ENCODE measurements at regions not wholly inside any gene's neighbourhood (a gene's known extent, or its start where the extent isn't known, plus 50 kb on each side); places are given as distances from the start of the nearest gene placed in this dataset.
"Not testable (repeated sequence)": the region's sequence is repeated elsewhere in the genome, so short reads cannot be mapped to it uniquely, and the experiment has no call there.

- no peak for ATAC-seq
These were observed 65.6 kb downstream of the IFI44 start for GRCh38 chr1:78715181-78715661.

DNA sequence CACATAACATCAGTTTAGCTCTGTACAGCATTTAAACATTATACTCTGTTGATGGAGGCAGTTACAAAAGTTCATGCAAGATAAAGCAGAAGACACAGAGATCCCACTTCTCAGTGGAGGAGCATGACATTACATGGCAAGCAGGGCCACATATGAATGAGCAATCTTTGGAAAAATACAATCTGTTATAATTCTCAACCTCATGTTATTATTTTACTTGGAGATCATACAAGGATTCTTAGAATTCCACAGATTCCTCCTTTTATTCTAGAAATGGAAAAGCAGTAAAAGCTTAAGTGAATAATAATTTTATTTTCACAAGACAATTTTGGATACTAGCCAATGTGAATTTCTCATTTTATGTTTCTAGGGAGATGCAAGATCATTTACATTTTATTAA, 66.6 kb downstream of the IFI44 start:
- ATAC-seq, result no peak

DNA sequence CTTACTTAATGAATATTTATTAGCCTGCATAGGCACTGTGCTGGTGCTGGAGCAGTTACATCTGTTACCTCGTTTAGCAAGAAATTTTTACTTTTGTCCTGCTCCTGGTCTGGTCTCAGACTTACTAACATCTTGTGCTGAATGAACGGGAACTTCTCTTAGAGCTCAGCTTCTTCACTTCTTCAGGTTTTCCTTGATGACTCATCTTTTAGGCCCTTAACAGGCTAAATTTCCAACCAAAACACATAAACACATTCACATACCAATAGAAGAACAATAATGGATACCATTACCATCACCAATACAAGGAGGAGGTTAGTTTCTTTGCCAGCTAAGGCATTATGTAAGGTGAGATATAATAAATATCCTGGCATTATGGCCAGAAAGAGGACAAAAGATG, 68.9 kb downstream of the IFI44 start:
- no peak for ATAC-seq

DNA sequence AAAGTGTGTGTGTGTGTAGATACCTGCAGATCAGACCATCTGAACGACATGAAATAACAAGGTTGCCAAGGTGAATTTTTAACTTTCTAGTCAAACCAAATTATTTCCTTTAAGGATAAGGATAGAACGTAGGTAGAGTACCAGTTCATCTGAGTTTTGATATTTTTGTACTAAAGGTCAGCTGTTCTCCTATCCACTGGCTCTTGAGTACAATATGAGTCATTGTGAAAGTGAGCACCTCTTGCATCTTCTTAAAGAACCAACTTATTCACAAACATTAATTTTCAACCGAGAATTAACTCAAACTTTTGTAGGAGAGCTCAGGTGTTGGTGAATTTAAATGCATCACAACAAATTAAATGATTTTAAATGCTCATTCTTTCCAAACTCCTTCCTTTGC, 71.5 kb downstream of the IFI44 start:
- ATAC-seq, result no peak

DNA sequence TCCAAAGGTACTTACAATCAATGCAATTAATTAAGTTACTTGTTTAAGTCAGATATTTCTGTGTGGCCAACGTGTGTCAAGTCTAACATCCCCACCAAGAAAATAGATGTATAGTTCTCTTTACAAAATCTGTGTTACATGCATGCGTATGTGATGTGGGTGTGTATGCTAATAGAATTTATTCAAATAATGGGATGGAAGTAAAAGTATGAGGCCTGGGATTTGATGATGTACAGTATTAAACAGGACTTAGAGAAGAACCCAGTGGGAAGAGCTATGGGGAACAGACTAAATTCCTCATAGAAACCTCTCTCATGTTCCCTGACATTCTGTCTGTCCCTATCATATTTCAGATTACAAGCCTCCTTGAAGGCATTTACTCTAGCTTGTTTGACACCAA, 72.5 kb downstream of the IFI44 start:
- ATAC-seq, result no peak

DNA sequence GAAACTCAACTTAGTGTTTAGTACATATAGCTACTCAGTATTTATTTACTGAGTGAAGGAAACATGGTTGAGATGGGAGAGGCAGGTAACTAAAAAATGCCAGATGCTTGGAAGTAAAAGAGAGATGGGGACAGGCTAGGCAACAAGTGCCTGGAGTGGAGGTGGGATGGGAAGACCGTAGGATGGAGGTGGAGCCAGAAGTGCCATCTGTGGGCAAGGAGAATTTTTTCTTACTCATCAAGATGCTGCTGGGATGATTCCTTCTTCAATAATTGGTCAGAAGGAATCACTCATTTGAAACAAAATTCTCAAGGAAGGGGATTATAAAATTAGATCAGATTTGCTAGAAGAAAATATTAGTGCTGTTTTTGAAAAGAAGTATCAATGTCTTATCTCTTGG, 72.9 kb downstream of the IFI44 start:
- no peak for ATAC-seq

- ATAC-seq, result no peak
These were observed 73.3 kb downstream of the IFI44 start for GRCh38 chr1:78722947-78723346.

DNA sequence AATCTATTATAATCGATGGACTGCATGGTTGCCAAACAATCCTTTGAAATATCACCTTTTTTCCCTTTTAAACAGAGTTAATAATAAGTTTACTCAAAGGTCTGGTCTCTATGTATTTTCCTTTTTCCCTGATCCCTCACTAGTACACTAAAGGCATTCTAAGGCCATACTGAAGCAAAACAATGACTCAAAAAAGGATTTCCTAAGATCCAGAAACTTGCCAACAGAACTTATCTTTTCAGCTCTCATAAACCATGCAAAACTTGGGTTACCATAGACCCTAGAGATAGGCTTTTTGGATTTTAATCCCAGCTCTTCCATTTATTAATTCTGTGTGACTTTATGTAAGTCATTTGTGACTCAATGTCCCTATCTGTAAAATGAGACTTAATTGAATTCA, 77.1 kb downstream of the IFI44 start:
- no peak for ATAC-seq

DNA sequence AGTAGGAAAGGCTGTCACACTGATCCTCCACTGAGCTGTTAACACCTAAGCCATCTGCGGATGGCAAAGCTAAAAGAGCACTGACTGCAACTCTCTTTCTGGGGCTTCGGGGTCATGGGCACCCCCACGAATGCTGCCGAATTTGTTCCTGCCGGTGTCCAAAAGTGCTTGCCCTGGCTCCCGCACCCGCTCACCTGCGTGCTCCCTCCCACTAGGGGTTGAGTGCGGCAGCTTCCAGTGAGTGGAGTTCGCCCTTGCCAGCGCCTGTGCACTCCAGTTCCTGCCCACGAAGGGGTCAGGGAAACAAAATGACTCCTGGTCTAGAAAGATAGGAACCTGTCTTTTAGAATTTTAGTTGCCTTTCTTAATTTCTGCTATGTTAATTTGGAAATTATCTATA, 78.7 kb downstream of the IFI44 start:
- no peak for ATAC-seq

DNA sequence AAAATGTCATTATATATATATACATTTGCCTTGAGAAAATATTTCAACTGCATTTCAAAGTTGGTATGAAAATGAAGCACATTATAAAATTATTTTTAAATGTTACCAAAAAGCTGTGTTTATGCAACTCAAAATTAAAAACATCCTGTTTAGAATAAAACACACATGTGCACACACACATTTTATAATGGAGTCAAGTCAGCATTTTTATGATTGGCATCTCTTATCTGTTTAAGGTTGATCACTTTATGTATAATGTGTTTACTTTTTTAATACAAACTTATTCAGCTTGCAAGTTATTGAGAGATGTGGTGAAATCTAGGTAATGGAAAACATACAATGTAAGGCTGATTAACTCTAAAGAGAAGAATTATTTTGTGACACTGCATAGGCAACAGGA, 80.4 kb downstream of the IFI44 start:
- no peak for ATAC-seq

- no peak for ATAC-seq
These were observed 82.0 kb downstream of the IFI44 start for GRCh38 chr1:78731674-78732073.

- no peak for ATAC-seq
These were observed 87.6 kb downstream of the IFI44 start for GRCh38 chr1:78737241-78737640.

DNA sequence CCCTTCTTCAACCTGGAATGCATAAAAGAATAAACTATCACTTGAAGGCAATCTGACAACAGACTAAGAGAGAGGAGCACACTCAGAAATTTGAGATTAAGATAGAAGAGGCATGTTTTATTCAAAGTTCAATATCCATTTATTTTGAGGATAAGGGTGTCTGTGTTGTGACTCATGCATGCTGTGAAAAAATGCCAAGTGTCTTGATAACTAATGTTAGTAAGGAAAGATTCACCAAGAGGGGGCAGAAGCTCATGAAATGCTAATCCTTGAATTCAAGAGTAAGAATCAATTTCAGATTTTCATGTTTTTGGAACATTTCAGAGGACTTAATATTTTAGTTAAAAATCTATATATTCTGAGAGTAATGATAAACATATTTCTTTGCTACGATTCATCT, 94.0 kb downstream of the IFI44 start:
- no peak for ATAC-seq

- ATAC-seq, result no peak
These were observed 95.5 kb downstream of the IFI44 start for GRCh38 chr1:78745111-78745510.

DNA sequence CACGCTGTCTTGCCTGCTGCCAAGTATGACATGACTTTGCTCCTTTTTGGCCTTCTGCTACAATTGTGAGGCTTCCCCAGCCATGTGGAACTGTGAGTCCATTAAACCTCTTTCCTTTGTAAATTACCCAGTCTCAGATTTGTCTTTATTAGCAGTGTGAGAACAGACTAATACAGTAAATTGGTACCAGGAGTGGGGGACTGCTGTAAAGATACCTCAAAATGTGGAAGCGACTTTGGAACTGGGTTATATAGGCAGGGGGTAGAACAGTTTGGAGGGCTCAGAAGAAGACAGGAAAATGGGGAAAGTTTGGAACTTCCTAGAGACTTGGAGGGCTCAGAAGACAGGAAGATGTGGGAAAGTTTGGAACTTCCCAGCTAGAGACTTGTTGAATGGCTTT, 104.0 kb downstream of the IFI44 start:
- not testable (repeated sequence) for ATAC-seq

DNA sequence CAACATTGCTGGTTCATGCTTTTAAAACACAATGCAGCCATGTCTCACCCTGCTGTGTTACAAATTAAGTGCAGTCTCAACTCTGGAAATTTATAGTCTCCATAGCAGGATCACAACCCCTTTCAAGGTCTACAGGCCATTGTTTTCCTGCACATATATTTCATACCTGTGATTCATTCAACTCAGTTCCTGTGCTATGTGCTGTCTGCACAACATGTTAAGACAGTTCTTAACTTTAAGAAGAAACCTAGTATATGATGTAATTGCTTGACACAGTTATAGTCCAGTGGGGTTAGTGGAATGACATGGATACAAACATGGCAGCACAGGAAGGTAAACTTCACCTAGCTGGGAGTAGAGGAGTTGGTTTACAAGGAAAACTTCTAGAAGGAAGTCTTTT, 106.4 kb downstream of the IFI44 start:
- no peak for ATAC-seq

DNA sequence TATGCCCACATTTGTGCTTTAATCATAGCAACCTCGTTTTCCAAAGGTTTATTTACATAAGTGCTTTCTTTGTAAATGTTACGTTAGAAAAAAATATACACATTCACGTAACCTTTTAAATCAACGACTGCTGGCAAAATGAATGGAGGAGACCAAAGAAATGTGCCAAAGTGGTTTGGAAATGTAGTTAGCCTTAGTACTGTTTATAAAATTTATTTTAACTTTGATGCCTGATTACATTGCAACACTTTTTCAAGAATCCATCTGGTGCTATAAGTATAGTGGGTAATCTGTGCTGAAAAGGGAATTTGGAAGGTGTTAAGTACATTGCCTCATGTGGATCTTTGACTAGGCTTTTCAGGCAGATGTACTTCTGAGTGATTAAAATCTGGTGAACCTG, 108.9 kb downstream of the IFI44 start:
- no peak for ATAC-seq

GRCh38 chr1:78759881-78760280, 110.2 kb downstream of the IFI44 start:
- ATAC-seq, result no peak

GRCh38 chr1:78760858-78761257, 111.2 kb downstream of the IFI44 start:
- ATAC-seq, result no peak

DNA sequence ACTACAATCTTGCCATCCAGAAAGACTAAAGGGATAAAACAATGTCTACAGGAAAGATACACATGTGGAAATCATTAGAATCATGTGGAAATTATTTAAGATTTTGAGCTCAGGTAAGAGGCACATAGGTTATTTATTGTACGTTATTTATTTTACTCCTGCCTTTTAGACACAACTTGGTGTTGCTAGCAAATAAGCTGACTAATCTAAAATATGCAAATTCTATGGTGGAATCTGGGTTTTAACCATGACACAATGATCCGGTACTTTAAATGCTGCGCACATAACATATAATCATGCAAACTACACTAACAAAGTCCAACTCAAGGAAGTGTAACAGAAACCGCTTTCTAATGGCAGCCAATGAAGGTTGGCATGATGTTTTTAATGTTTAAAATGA, 112.5 kb downstream of the IFI44 start:
- no peak for ATAC-seq

DNA sequence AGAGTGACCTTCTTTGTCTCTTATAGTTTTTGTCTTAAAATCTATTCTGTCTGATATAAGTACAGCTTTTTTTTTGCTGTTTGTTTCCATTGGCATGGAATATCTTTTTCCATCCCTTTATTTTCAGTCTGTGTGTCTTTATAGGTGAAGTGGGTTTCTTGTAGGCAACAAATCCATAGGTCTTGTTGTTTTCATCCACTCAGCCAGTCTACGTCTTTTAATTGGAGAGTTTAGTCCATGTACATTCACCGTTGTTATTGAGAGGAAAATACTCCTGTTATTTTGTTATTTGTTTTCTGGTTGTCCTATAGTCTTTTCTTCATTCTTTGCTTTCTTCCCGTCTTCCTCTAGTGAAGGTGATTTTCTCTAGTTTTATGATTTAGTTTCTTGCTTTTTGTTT, 115.9 kb downstream of the IFI44 start:
- no peak for ATAC-seq

- no peak for ATAC-seq
These were observed 130.2 kb downstream of the IFI44 start for GRCh38 chr1:78779831-78780230.

DNA sequence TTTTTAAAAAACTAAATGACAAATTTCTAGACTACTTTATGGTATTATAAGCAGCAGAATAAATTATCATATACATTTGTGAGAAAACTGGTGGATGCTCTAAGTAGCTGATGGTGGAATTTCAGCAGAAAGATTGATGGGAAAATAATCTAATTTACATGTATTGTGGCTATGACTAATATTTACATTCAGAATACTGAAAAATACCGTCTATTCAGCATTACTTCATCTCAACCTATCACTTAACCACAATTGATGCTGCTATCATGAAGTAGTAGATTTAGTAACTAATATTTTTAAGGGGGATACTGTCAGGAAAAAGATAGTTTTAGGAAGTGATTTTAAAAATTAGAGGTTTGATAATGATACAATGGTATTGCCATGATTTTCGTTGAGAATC, 137.9 kb downstream of the IFI44 start:
- ATAC-seq, result no peak

DNA sequence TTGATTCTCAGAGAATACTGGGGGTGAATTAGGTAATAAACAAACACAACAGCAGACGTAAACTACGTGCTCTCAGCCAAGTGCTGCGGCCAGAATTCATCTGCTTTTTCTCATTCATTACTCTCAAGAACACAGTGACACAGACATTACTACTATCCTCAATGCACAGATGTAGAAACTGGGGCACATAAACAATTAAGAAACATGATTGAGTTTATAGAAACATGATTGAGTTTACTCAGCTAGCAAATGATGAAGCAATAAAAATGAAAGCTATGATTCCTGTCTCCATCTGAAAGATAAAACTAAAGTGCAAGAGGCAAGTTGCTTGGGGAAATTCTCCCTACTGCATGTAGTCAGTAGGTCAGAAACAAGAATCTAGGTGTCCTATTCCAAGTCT, 140.5 kb downstream of the IFI44 start:
- ATAC-seq, result no peak

- ATAC-seq, result no peak
These were observed 143.1 kb downstream of the IFI44 start for GRCh38 chr1:78792756-78793155.
